ENCODE measurements at regions not wholly inside any gene's neighbourhood (a gene's known extent, or its start where the extent isn't known, plus 50 kb on each side); places are given as distances from the start of the nearest gene placed in this dataset.

DNA sequence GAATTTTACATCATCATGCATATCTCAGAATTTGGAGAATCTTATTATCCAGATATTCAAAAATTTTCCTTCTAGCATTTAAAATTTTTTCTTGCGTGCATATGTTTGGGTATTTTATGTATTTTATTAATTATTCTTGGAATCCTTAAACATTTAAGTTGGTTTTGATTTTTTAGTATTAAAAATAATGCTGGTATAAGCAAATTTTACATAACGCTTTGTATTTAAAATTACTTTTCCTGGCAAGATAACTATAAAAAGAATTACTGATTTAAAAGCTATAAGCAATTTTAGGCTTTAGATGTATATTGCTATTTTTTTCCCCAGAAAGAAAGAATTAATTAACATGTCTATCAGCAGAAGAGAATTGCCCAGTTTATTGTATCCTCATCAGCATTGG lies 224.6 kb upstream of the STXBP6 start:
- no peak for TF ChIP-seq POLR2A (IDR thresholded peaks at IDR 0.05)
- no peak for TF ChIP-seq EP300 (IDR thresholded peaks at IDR 0.05)
- TF ChIP-seq, protein P1, sequence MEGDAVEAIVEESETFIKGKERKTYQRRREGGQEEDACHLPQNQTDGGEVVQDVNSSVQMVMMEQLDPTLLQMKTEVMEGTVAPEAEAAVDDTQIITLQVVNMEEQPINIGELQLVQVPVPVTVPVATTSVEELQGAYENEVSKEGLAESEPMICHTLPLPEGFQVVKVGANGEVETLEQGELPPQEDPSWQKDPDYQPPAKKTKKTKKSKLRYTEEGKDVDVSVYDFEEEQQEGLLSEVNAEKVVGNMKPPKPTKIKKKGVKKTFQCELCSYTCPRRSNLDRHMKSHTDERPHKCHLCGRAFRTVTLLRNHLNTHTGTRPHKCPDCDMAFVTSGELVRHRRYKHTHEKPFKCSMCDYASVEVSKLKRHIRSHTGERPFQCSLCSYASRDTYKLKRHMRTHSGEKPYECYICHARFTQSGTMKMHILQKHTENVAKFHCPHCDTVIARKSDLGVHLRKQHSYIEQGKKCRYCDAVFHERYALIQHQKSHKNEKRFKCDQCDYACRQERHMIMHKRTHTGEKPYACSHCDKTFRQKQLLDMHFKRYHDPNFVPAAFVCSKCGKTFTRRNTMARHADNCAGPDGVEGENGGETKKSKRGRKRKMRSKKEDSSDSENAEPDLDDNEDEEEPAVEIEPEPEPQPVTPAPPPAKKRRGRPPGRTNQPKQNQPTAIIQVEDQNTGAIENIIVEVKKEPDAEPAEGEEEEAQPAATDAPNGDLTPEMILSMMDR (IDR thresholded peaks at IDR 0.05), result no peak
- TF ChIP-seq POLR2AphosphoS5 (IDR thresholded peaks at IDR 0.05), result no peak
- Histone ChIP-seq H3K4me3 (no peak overlapping the region), H3K4me1 (no peaks in the 10 kb centered on the region), H3K27me3 (no peaks in the 10 kb centered on the region), H3K36me3 (no peaks in the 10 kb centered on the region), H3K9me3 (no peaks in the 10 kb centered on the region), H3K27ac (no peak overlapping the region)
- no peak for DNase-seq (ENCODE audit: low spot score in 2 of 2)
- WGBS, result 71% methylated on average over 2 of the region's 2 CpGs

DNA sequence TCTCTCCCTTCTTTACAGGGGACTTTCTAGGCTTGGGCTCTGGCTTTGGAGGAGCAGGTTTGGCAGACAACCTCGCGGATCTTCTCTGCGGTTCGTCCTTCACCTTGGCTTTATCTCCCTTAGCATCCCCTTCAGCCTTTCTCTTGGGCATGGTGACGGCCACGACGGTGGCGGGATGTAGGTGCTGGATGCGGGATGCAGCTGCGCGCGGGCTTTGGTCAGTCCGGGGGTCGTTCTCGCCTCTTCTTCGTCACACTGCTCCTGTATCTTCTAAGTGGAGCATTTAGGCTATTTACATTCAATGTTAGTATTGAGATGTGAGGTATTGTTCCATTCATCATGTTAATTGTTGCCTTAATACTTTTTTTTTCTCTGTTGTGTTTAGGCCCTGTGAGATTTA lies 217.2 kb upstream of the STXBP6 start:
- Histone ChIP-seq H3K4me1 (no peaks in the 10 kb centered on the region), H3K27me3 (no peaks in the 10 kb centered on the region), H3K4me3 (no peak overlapping the region), H3K27ac (no peak overlapping the region), H3K36me3 (no peaks in the 10 kb centered on the region), H3K9me3 (no peaks in the 10 kb centered on the region)
- WGBS, result 89% methylated on average over 16 of the region's 16 CpGs
- TF ChIP-seq POLR2AphosphoS5 (IDR thresholded peaks at IDR 0.05) (no peak), POLR2A (IDR thresholded peaks at IDR 0.05) (no peak), EP300 (IDR thresholded peaks at IDR 0.05) (no peak)
- TF ChIP-seq, protein P1 (IDR thresholded peaks at IDR 0.05), result no peak
- DNase-seq (ENCODE audit: low spot score in 2 of 2), result no peak

DNA sequence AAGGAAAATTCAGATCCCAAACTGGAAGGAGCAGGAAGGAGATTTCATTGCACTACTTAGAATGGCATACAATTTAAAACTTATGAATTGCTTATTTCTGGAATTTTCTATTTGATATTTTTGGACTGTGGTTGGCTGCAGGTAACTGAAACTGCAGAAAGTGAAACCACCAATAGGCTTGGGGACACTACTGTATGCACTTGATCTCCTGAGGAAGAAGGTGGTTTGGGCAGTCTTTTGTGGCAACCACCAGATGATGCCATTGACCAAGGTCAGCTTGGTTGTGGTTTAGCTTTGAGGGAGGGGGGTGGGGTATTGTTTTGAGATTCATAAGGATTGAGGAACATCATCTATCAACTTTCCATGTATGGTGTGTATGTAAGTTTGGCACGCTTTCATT lies 209.5 kb upstream of the STXBP6 start:
- H3K27ac ChIP-seq, result no peak overlapping the region
- no peaks in the 10 kb centered on the region for H3K4me1 ChIP-seq
- no peaks in the 10 kb centered on the region for H3K36me3 ChIP-seq
- WGBS, result 85% methylated on average over 1 of the region's 1 CpG
- no peak for DNase-seq (ENCODE audit: low spot score in 2 of 2)
- no peaks in the 10 kb centered on the region for H3K27me3 ChIP-seq
- H3K9me3 ChIP-seq, result no peaks in the 10 kb centered on the region
- TF ChIP-seq EP300 (IDR thresholded peaks at IDR 0.05) (no peak), POLR2A (IDR thresholded peaks at IDR 0.05) (no peak), POLR2AphosphoS5 (IDR thresholded peaks at IDR 0.05) (no peak)
- TF ChIP-seq, protein P1 (IDR thresholded peaks at IDR 0.05), result no peak
- H3K4me3 ChIP-seq, result no peak overlapping the region

DNA sequence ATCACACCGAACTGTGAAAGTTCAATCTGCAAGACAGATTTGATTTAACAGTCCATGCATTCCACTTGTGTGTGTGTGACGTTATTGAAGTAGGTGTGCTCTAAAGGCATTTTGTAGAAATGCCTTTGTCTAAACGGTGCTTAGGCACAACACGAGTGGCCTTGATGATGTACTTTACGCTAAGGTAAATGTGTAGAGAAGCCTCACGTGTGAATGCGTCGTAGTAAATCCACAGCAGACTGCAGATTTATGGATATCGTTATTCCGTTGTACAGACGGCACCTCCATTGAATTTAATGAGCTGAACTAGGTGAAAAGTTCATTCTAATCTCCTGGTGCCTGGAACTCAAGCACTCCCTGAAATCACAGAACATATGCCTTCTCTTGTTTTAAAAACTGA lies 202.8 kb upstream of the STXBP6 start:
- Histone ChIP-seq H3K27ac (no peak overlapping the region), H3K36me3 (no peaks in the 10 kb centered on the region), H3K27me3 (no peaks in the 10 kb centered on the region), H3K9me3 (no peaks in the 10 kb centered on the region), H3K4me3 (no peak overlapping the region), H3K4me1 (no peaks in the 10 kb centered on the region)
- TF ChIP-seq, protein P1 (IDR thresholded peaks at IDR 0.05), result no peak
- TF ChIP-seq EP300 (IDR thresholded peaks at IDR 0.05), result no peak
- TF ChIP-seq POLR2A (IDR thresholded peaks at IDR 0.05), result no peak
- no peak for TF ChIP-seq POLR2AphosphoS5 (IDR thresholded peaks at IDR 0.05)
- no peak for DNase-seq (ENCODE audit: low spot score in 2 of 2)
- WGBS, result 57% methylated on average over 11 of the region's 11 CpGs

DNA sequence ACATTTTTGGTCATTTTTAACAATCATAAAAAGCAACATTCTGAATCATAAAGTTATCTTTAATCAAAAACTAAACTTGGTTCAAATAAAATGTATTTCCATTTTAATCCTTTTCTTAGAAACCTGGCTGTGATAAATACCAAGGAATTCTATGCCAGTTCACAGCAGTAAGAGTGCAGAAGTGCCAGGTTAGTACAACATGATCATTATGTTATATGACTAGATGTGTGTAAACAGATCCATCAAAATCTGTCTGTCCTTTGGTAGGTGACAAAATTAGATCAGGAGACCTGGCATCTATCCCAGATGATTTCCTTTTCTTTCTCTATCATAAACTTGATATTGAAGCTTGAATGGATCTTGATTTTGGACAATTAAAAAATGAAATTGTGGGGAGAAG lies 200.6 kb upstream of the STXBP6 start:
- TF ChIP-seq, protein P1 (IDR thresholded peaks at IDR 0.05), result no peak
- TF ChIP-seq EP300 (IDR thresholded peaks at IDR 0.05) (no peak), POLR2A (IDR thresholded peaks at IDR 0.05) (no peak), POLR2AphosphoS5 (IDR thresholded peaks at IDR 0.05) (no peak)

More for the DNA sequence above, 200.6 kb upstream of the STXBP6 start:
- DNase-seq (ENCODE audit: low spot score in 2 of 2), result no peak
- H3K36me3 ChIP-seq, result no peaks in the 10 kb centered on the region
- no peaks in the 10 kb centered on the region for H3K9me3 ChIP-seq
- H3K27ac ChIP-seq, result no peak overlapping the region
- no peaks in the 10 kb centered on the region for H3K27me3 ChIP-seq
- no peak overlapping the region for H3K4me3 ChIP-seq
- H3K4me1 ChIP-seq, result no peaks in the 10 kb centered on the region

Measured in suprapubic skin (tissue), 4 donors.